A549 (cell line): ENCODE measurements at regions not wholly inside any gene's neighbourhood (a gene's known extent, or its start where the extent isn't known, plus 50 kb on each side); places are given as distances from the start of the nearest gene placed in this dataset.

ENCODE experiments used
- EP300 ChIP-seq, 2 experiments: fragments of >200 bp; sonication (Bioruptor Twin); formaldehyde crosslinking; IDR thresholded peaks; 2 replicates in 1 of 2; 3 replicates in 1 of 2; pipeline ENCODE4 v1.6.1; 2016 to 2017
- TP53 ChIP-seq: fragments of 250-450 bp; sonication (Bioruptor Pico); IDR thresholded peaks from 2 replicates; pipeline ENCODE4 v1.5.0; 2021; ENCODE audit warnings: mild to moderate bottlenecking, moderate library complexity

DNA sequence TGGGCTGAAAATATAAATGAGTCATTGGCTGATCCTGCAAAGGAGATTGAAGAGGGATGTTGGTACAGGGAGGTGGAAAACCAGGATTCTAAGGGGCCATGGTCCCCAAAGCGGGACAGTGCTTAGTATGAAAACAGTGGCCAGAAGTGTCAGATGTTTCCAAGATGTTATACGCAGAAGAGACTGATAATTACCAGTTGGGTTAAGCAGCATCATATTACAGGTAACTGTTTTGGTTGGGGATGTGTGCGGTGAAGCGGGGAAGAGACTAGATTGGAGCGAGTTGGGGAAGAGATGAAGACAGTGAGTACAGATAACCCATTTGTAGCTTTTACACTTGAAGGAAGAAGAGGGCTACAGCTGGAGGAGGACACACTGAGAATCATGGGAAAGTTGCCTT is 80.8 kb downstream of the PLEKHG1 start:
- TF ChIP-seq TP53 (CRISPR knock-in tag) (no peak), EP300 (IDR thresholded peaks at IDR 0.05) (no peak)
